ENCODE measurements at regions not wholly inside any gene's neighbourhood (a gene's known extent, or its start where the extent isn't known, plus 50 kb on each side); places are given as distances from the start of the nearest gene placed in this dataset.

DNA sequence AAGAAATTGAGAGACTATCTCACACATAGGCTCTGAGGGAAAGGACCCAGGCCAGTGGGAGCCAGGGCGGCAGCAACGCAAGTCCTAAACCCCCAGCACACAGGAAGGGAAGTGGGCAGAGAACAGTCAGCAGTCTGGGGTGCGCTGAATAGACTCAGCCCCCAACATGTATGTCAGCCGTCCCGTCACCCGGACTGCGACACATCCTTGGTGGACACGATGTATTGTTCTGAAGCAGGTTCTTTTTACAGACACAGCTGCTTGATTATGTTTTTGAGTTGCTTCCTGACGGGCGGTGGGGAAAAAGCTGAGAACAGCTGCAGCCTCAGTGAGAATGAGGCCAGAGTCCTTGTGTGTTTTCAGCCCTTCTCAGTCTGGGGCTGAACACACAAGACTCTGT, 64.1 kb upstream of the CXCL14 start:
- intact Hi-C loops (cut with DNase I): no loop called here
- WGBS (ENCODE audit: insufficient coverage, low coverage, low lambda C conversion rate, missing lambda C conversion rate): 79% methylated on average over 6 of the region's 10 CpGs
- Histone ChIP-seq H3K9me3 (no peaks in the 10 kb centered on the region), H3K27me3 (no peaks in the 10 kb centered on the region), H3K4me3 (no peak overlapping the region), H3K27ac (no peak overlapping the region), H3K4me1 (no peaks in the 10 kb centered on the region), H3K36me3 (no peaks in the 10 kb centered on the region)
- DNase-seq (no peak), ATAC-seq (no peak)
- no peak for TF ChIP-seq POLR2A (IDR thresholded peaks at IDR 0.05)
- TF ChIP-seq, protein P1, sequence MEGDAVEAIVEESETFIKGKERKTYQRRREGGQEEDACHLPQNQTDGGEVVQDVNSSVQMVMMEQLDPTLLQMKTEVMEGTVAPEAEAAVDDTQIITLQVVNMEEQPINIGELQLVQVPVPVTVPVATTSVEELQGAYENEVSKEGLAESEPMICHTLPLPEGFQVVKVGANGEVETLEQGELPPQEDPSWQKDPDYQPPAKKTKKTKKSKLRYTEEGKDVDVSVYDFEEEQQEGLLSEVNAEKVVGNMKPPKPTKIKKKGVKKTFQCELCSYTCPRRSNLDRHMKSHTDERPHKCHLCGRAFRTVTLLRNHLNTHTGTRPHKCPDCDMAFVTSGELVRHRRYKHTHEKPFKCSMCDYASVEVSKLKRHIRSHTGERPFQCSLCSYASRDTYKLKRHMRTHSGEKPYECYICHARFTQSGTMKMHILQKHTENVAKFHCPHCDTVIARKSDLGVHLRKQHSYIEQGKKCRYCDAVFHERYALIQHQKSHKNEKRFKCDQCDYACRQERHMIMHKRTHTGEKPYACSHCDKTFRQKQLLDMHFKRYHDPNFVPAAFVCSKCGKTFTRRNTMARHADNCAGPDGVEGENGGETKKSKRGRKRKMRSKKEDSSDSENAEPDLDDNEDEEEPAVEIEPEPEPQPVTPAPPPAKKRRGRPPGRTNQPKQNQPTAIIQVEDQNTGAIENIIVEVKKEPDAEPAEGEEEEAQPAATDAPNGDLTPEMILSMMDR (IDR thresholded peaks at IDR 0.05): no peak

DNA sequence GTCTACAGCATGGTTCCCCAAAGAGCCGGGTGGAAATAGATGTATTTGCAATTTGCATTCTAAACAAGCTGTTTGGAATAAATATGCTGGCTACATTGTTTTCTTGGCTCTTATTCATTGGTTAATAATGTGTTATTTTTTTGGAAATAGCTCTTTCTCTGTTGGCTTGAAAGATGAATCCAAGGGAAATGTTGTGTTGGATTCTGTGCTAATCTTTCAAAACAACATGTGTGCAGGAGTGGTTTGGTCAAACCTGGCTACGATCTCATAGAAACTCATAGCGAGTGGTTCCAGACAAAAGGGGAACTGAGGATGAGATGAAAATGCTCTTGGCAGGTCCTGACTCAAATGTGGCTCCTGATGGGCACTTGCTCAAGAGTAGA, 63.7 kb upstream of the CXCL14 start:
- TF ChIP-seq POLR2A (IDR thresholded peaks at IDR 0.05): no peak
- TF ChIP-seq, protein P1 (IDR thresholded peaks at IDR 0.05): no peak
- no peak overlapping the region for H3K4me3 ChIP-seq
- 73% methylated on average over 3 of the region's 3 CpGs for WGBS (ENCODE audit: insufficient coverage, low coverage, low lambda C conversion rate, missing lambda C conversion rate)
- H3K9me3 ChIP-seq: no peaks in the 10 kb centered on the region
- no peaks in the 10 kb centered on the region for H3K4me1 ChIP-seq
- ATAC-seq (no peak), DNase-seq (no peak)
- H3K27ac ChIP-seq: no peak overlapping the region
- no peaks in the 10 kb centered on the region for H3K27me3 ChIP-seq
- intact Hi-C loops (cut with DNase I): no loop called here
- no peaks in the 10 kb centered on the region for H3K36me3 ChIP-seq

DNA sequence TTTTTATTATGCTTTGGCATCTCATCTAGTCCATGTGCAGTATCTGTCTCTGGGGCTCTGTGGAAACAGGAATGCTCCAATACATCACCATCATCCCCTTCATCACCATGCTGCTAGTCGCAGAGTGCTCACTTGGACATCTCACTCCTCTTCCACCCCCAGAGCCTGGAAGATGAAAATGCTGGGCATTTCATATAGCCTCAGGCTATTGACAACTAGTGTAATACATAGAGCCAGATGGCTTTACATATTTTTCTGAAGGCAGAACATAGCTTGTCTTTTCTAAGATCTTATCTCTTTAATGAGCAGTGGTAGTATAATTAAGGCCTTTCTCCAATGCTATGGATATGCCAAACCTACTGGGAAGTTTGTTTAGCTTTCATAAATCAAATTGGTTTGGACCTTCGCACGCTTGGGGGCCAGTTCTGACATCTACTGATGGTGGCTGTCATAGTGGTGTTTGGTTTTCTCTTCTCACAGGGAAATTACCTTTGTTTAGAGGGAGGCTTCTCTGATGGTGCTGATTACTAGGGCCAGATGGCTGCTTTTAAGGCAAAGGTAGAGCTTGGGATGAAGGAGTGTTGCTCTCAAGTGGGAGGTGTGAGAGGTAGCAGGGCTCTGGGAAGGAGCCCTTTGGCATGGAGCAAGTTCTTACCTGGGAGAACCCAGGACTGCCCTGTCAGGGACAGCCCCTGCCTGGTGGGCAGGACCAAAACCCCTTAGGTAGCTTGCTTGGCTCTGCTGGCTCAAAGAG, 63.1 kb upstream of the CXCL14 start:
- H3K4me1 ChIP-seq: no peaks in the 10 kb centered on the region
- DNase-seq (no peak), ATAC-seq (no peak)
- intact Hi-C loops (cut with DNase I): no loop called here
- H3K4me3 ChIP-seq: no peak overlapping the region
- no peaks in the 10 kb centered on the region for H3K36me3 ChIP-seq
- TF ChIP-seq, protein P1 (IDR thresholded peaks at IDR 0.05): no peak
- TF ChIP-seq POLR2A (IDR thresholded peaks at IDR 0.05): no peak
- H3K27me3 ChIP-seq: no peaks in the 10 kb centered on the region
- WGBS (ENCODE audit: insufficient coverage, low coverage, low lambda C conversion rate, missing lambda C conversion rate): 83% methylated on average over 3 of the region's 3 CpGs
- no peak overlapping the region for H3K27ac ChIP-seq
- H3K9me3 ChIP-seq: no peaks in the 10 kb centered on the region

DNA sequence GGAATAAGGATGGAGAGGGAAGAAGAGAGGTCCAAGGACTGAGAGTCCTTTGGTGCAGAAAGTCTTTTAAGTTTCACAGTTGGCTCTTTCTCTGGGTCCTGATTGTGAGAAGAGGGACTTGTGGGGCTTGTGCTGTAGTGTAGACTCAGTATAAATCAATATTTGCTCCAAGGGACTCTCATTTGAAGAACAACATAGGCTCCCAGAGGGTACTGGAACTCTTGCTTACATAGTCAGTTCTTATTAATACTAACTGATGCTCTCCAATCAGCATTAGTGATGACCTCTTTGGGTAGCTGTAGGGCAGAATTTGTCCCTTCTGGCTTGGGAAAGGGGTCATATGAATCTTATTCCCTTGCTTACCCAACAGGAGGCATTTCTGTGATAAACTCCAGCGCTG, 62.5 kb upstream of the CXCL14 start:
- intact Hi-C loops (cut with DNase I): no loop called here
- TF ChIP-seq, protein P1 (IDR thresholded peaks at IDR 0.05): no peak
- no peak for TF ChIP-seq POLR2A (IDR thresholded peaks at IDR 0.05)
- Histone ChIP-seq H3K9me3 (no peaks in the 10 kb centered on the region), H3K36me3 (no peaks in the 10 kb centered on the region), H3K27me3 (no peaks in the 10 kb centered on the region), H3K27ac (no peak overlapping the region), H3K4me3 (no peak overlapping the region), H3K4me1 (no peaks in the 10 kb centered on the region)
- no peak for ATAC-seq
- DNase-seq: no peak
- WGBS (ENCODE audit: insufficient coverage, low coverage, low lambda C conversion rate, missing lambda C conversion rate): 100% methylated on average over 1 of the region's 1 CpG
